Calu3 (cell line): ENCODE measurements at regions not wholly inside any gene's neighbourhood (a gene's known extent, or its start where the extent isn't known, plus 50 kb on each side); places are given as distances from the start of the nearest gene placed in this dataset.

ENCODE experiments used
- BruUV-seq: library from RNA; stranded (reverse); fragments of 400-500 nt; replicated peaks from 2 replicates; lab custom pipeline; 2021; lab: Mats Ljungman, UMichigan
- CTCF ChIA-PET: fragments of 300-600 bp; sonication (Branson Sonifier 250); formaldehyde crosslinking; loops from one replicate; lab custom pipeline; 2022; ENCODE audit warnings: antibody characterized with exemption; lab: Charles Lee
- DNase-seq: peaks from one replicate; pipeline ENCODE4 v3.0.0; 2022
- H3K27ac Mint-ChIP-seq: one replicate; pipeline ENCODE4 v1.8.0; 2022; ENCODE audit warnings: mixed read lengths; ENCODE audit not compliant: unreplicated experiment
- H3K27me3 Mint-ChIP-seq: one replicate; pipeline ENCODE4 v1.8.0; 2022; ENCODE audit warnings: mixed read lengths; ENCODE audit not compliant: unreplicated experiment
- H3K36me3 Mint-ChIP-seq: one replicate; pipeline ENCODE4 v1.8.0; 2022; ENCODE audit warnings: mild to moderate bottlenecking, moderate library complexity, mixed read lengths; ENCODE audit not compliant: insufficient read depth, unreplicated experiment
- H3K4me1 Mint-ChIP-seq: one replicate; pipeline ENCODE4 v1.8.0; 2022; ENCODE audit warnings: mild to moderate bottlenecking, low read depth, mixed read lengths; ENCODE audit not compliant: unreplicated experiment
- H3K4me3 Mint-ChIP-seq: one replicate; pipeline ENCODE4 v1.8.0; 2022; ENCODE audit warnings: mild to moderate bottlenecking, low read depth, moderate library complexity, mixed read lengths; ENCODE audit not compliant: unreplicated experiment
- H3K9me3 Mint-ChIP-seq: one replicate; pipeline ENCODE4 v1.8.0; 2022; ENCODE audit warnings: low read depth, mixed read lengths; ENCODE audit not compliant: unreplicated experiment
- intact Hi-C: fragments of 100-400 bp; cut with micrococcal nuclease; formaldehyde crosslinking; loops from one replicate; pipeline ENCODE4 v1.10.0; 2022; ENCODE audit not compliant: unreplicated experiment
- TF ChIP-seq, protein P1 (sequence below): fragments of 200-600 bp; IDR thresholded peaks from one replicate; pipeline ENCODE4 v1.8.0; 2022; ENCODE audit warnings: antibody characterized with exemption; ENCODE audit not compliant: unreplicated experiment

- CTCF ChIA-PET, result interaction anchor here (0.6 kb wide), 1 partner anchor 882 kb away, joined by 4 read pairs; no protein-coding TSS in a partner anchor
- intact Hi-C loops, result no loop called here
- Mint-ChIP-seq H3K27me3 (no peaks in the 10 kb centered on the region), H3K27ac (no peak overlapping the region), H3K9me3 (peaks cover 9% of the 10 kb centered on the region), H3K4me3 (no peak overlapping the region), H3K36me3 (no peaks in the 10 kb centered on the region), H3K4me1 (no peaks in the 10 kb centered on the region)
- DNase-seq, result no peak
- TF ChIP-seq, protein P1, sequence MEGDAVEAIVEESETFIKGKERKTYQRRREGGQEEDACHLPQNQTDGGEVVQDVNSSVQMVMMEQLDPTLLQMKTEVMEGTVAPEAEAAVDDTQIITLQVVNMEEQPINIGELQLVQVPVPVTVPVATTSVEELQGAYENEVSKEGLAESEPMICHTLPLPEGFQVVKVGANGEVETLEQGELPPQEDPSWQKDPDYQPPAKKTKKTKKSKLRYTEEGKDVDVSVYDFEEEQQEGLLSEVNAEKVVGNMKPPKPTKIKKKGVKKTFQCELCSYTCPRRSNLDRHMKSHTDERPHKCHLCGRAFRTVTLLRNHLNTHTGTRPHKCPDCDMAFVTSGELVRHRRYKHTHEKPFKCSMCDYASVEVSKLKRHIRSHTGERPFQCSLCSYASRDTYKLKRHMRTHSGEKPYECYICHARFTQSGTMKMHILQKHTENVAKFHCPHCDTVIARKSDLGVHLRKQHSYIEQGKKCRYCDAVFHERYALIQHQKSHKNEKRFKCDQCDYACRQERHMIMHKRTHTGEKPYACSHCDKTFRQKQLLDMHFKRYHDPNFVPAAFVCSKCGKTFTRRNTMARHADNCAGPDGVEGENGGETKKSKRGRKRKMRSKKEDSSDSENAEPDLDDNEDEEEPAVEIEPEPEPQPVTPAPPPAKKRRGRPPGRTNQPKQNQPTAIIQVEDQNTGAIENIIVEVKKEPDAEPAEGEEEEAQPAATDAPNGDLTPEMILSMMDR, result no peak
- BruUV-seq, result no TSS peak
Measured at GRCh38 chr2:467892-468647, 180.2 kb upstream of the ALKAL2 start.

- CTCF ChIA-PET, result no interaction called here
- H3K4me3 Mint-ChIP-seq, result no peak overlapping the region
Measured at GRCh38 chr2:467543-467891, 179.6 kb upstream of the ALKAL2 start.

GRCh38 chr2:467101-467500, 179.2 kb upstream of the ALKAL2 start:
- no peaks in the 10 kb centered on the region for H3K4me1 Mint-ChIP-seq
- no TSS peak for BruUV-seq
- H3K36me3 Mint-ChIP-seq, result no peaks in the 10 kb centered on the region
- peaks cover 6% of the 10 kb centered on the region for H3K9me3 Mint-ChIP-seq
- H3K4me3 Mint-ChIP-seq, result no peak overlapping the region
- H3K27me3 Mint-ChIP-seq, result no peaks in the 10 kb centered on the region
- intact Hi-C loops, result no loop called here
- no peak for DNase-seq
- no peak overlapping the region for H3K27ac Mint-ChIP-seq
- CTCF ChIA-PET, result no interaction called here
- TF ChIP-seq, protein P1, result no peak

More at GRCh38 chr2:467543-467891, 179.6 kb upstream of the ALKAL2 start:
- no TSS peak for BruUV-seq
- no peak for DNase-seq
- no peak overlapping the region for H3K27ac Mint-ChIP-seq
- no peaks in the 10 kb centered on the region for H3K4me1 Mint-ChIP-seq
- TF ChIP-seq, protein P1, result no peak
- H3K36me3 Mint-ChIP-seq, result no peaks in the 10 kb centered on the region
- peaks cover 6% of the 10 kb centered on the region for H3K9me3 Mint-ChIP-seq
- intact Hi-C loops, result no loop called here
- H3K27me3 Mint-ChIP-seq, result no peaks in the 10 kb centered on the region

DNA sequence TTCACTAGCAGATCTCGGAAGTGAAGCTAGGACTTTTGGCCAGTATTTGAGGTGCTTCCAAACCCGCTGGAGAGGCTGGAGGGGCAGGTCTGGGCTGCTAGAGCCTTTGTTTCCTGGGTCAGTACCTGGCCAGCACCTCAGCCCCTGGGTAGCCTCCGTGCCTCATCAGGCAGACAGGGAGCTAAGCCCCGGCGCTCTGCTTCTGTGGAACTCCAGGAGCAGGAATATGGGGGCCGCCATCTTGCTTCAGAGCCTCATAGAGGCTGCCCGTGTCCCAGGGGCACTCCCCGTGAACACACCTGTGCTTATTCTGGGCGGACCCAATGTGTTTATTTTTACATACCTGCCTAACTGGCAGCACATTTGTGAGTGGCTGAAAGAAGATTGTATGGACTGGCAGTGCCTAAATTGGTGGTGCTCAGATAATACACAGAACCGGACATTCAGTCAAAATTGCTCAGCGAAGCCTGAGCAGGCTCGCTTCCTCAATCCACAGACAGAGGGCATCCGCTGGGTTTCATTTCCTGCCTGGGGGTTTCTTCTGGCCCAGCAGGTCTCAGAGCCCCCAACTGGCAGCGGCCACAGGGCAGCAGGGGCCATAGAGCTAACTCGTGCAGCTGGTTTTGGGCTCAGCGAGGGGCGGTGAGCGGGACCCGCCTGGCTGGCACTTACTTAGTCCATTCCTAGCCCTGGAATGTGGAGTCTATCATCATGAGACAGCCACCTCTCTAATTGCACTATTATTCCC, 176.8 kb upstream of the ALKAL2 start:
- TF ChIP-seq, protein P1, result no peak
- DNase-seq, result no peak
- CTCF ChIA-PET, result no interaction called here
- H3K27me3 Mint-ChIP-seq, result no peaks in the 10 kb centered on the region
- H3K4me3 Mint-ChIP-seq, result no peak overlapping the region
- H3K27ac Mint-ChIP-seq, result no peak overlapping the region
- no TSS peak for BruUV-seq
- H3K36me3 Mint-ChIP-seq, result no peaks in the 10 kb centered on the region
- intact Hi-C loops, result no loop called here
- peaks cover 8% of the 10 kb centered on the region for H3K9me3 Mint-ChIP-seq
- no peaks in the 10 kb centered on the region for H3K4me1 Mint-ChIP-seq
